ENCODE measurements at regions not wholly inside any gene's neighbourhood (a gene's known extent, or its start where the extent isn't known, plus 50 kb on each side); places are given as distances from the start of the nearest gene placed in this dataset.

GRCh38 chr1:244197851-244198375, 146.8 kb downstream of the ZBTB18 start:
- no peak for DNase-seq

- no peak for DNase-seq
Measured at GRCh38 chr1:244199902-244200301, 148.8 kb downstream of the ZBTB18 start.

GRCh38 chr1:244200596-244200995, 149.5 kb downstream of the ZBTB18 start:
- no peak for DNase-seq

GRCh38 chr1:244201750-244202149, 150.7 kb downstream of the ZBTB18 start:
- no peak for DNase-seq

- no peak for DNase-seq
Measured at GRCh38 chr1:244204004-244204403, 152.9 kb downstream of the ZBTB18 start.

GRCh38 chr1:244205171-244205570, 154.1 kb downstream of the ZBTB18 start:
- DNase-seq, result no peak

GRCh38 chr1:244205906-244206305, 154.8 kb downstream of the ZBTB18 start:
- no peak for DNase-seq

- no peak for DNase-seq
Measured at GRCh38 chr1:244207042-244207934, 156.2 kb downstream of the ZBTB18 start.

- no peak for DNase-seq
Measured at GRCh38 chr1:244207935-244208244, 156.8 kb downstream of the ZBTB18 start.

- DNase-seq, result no peak
Measured at GRCh38 chr1:244209955-244210354, 158.9 kb downstream of the ZBTB18 start.

GRCh38 chr1:244210884-244211558, 159.9 kb downstream of the ZBTB18 start:
- DNase-seq, result no peak

GRCh38 chr1:244211559-244211944, 160.5 kb downstream of the ZBTB18 start:
- no peak for DNase-seq

- DNase-seq, result no peak
Measured at GRCh38 chr1:244212219-244212618, 161.1 kb downstream of the ZBTB18 start.

- no peak for DNase-seq
Measured at GRCh38 chr1:244212797-244213475, 161.9 kb downstream of the ZBTB18 start.

GRCh38 chr1:244214009-244214967, 163.2 kb downstream of the ZBTB18 start:
- no peak for DNase-seq

- no peak for DNase-seq
Measured at GRCh38 chr1:244216836-244217235, 165.8 kb downstream of the ZBTB18 start.

GRCh38 chr1:244217711-244218110, 166.6 kb downstream of the ZBTB18 start:
- DNase-seq, result no peak

GRCh38 chr1:244218220-244218619, 167.1 kb downstream of the ZBTB18 start:
- DNase-seq, result no peak

GRCh38 chr1:244219149-244219548, 168.1 kb downstream of the ZBTB18 start:
- no peak for DNase-seq

GRCh38 chr1:244219802-244220201, 168.7 kb downstream of the ZBTB18 start:
- DNase-seq, result no peak

GRCh38 chr1:244220410-244220809, 169.3 kb downstream of the ZBTB18 start:
- DNase-seq, result no peak

- no peak for DNase-seq
Measured at GRCh38 chr1:244221991-244222390, 170.9 kb downstream of the ZBTB18 start.
